ENCODE measurements at regions not wholly inside any gene's neighbourhood (a gene's known extent, or its start where the extent isn't known, plus 50 kb on each side); places are given as distances from the start of the nearest gene placed in this dataset.

DNA sequence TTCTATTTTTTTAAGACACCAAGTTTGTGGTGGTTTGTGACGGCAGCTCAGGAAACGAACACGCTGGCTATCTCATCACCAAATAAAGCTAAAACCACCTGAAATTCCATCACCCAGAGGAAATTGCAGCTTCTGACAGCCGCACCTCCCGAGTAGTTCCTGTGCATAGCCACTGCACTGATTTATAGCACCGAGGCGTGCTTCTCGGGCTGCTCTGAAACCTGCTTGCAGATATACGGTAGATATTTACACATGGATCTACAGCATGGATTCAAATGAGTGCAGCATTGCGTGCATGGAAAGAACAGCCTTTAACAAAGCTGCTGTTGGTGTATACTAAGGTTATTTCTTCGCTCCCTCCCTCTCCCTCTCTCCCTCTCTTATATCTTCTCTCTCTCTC lies 153.8 kb downstream of the PHF2 start:
- no peak for DNase-seq (ENCODE audit: low read depth)
- H3K4me3 ChIP-seq (ENCODE audit: low read depth, low read length) = no peak overlapping the region
- TF ChIP-seq, protein P1, sequence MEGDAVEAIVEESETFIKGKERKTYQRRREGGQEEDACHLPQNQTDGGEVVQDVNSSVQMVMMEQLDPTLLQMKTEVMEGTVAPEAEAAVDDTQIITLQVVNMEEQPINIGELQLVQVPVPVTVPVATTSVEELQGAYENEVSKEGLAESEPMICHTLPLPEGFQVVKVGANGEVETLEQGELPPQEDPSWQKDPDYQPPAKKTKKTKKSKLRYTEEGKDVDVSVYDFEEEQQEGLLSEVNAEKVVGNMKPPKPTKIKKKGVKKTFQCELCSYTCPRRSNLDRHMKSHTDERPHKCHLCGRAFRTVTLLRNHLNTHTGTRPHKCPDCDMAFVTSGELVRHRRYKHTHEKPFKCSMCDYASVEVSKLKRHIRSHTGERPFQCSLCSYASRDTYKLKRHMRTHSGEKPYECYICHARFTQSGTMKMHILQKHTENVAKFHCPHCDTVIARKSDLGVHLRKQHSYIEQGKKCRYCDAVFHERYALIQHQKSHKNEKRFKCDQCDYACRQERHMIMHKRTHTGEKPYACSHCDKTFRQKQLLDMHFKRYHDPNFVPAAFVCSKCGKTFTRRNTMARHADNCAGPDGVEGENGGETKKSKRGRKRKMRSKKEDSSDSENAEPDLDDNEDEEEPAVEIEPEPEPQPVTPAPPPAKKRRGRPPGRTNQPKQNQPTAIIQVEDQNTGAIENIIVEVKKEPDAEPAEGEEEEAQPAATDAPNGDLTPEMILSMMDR (IDR thresholded peaks at IDR 0.05; ENCODE audit: insufficient read depth, low read depth, low read length, missing control alignments) = no peak

Measured in GM12865 (cell line).